ENCODE measurements at regions not wholly inside any gene's neighbourhood (a gene's known extent, or its start where the extent isn't known, plus 50 kb on each side); places are given as distances from the start of the nearest gene placed in this dataset.

DNA sequence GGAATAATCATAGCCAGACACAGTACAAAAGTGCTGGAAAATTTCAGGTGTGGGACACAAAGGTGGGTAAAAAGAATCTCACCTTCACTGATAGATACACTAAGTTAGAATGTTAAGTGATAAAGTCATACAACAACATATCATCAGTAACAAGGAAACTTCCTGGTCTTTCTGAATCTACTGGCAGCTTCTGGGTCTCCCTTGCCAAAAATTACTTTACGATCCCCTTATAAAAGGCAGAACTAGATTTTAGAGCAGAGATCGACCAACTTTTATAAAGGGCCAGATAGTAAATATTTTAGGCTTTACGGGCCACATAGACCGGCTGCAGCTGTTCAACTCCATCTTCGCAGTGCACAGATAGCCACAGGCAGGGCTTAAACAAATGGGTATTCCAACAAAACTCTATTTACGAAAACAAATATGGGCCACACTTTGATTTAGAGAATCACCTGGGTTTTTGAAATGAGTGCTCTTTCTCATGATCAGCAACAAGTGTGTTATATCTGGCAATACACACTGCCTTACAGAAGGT is 159.9 kb downstream of the AASDH start:
- TF ChIP-seq POLR2A (IDR thresholded peaks at IDR 0.05; ENCODE audit: extremely low read depth, insufficient read length) = no peak
- TF ChIP-seq, protein P1, sequence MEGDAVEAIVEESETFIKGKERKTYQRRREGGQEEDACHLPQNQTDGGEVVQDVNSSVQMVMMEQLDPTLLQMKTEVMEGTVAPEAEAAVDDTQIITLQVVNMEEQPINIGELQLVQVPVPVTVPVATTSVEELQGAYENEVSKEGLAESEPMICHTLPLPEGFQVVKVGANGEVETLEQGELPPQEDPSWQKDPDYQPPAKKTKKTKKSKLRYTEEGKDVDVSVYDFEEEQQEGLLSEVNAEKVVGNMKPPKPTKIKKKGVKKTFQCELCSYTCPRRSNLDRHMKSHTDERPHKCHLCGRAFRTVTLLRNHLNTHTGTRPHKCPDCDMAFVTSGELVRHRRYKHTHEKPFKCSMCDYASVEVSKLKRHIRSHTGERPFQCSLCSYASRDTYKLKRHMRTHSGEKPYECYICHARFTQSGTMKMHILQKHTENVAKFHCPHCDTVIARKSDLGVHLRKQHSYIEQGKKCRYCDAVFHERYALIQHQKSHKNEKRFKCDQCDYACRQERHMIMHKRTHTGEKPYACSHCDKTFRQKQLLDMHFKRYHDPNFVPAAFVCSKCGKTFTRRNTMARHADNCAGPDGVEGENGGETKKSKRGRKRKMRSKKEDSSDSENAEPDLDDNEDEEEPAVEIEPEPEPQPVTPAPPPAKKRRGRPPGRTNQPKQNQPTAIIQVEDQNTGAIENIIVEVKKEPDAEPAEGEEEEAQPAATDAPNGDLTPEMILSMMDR (IDR thresholded peaks at IDR 0.05; ENCODE audit: low read depth, low read length) = no peak
